Omental fat pad (tissue), 3 donors: ENCODE measurements at regions not wholly inside any gene's neighbourhood (a gene's known extent, or its start where the extent isn't known, plus 50 kb on each side); places are given as distances from the start of the nearest gene placed in this dataset.
"Not testable (repeated sequence)": the region's sequence is repeated elsewhere in the genome, so short reads cannot be mapped to it uniquely, and the experiment has no call there.

Experiments used
- ATAC-seq: fragments of 150-250 bp; one replicate; pipeline ENCODE4 v1.9.1; 2016; ENCODE audit warnings: mild to moderate bottlenecking, moderate library complexity; ENCODE audit not compliant: low FRiP score
- DNase-seq: peaks from one replicate; pipeline ENCODE4 v3.0.0-alpha.2; 2019; ENCODE audit warnings: low spot score
- CTCF ChIP-seq, 3 donors: fragments of 450-650 bp; IDR thresholded peaks; one replicate each; pipeline ENCODE4 v1.5.1; 2016 to 2017; ENCODE audit warnings: antibody characterized with exemption in 3 of 3, mild to moderate bottlenecking in 3 of 3, moderate library complexity in 2 of 3

- DNase-seq (no peak), ATAC-seq (no peak)
- no peak for TF ChIP-seq CTCF (IDR thresholded peaks at IDR 0.05)
Measured at GRCh38 chr3:88876724-88877123, 230.7 kb upstream of the EPHA3 start.

GRCh38 chr3:88879905-88880304 lies 227.5 kb upstream of the EPHA3 start:
- no peak for TF ChIP-seq CTCF (IDR thresholded peaks at IDR 0.05)
- ATAC-seq (no peak), DNase-seq (no peak)

- ATAC-seq: no peak
- no peak for DNase-seq
- no peak for TF ChIP-seq CTCF (IDR thresholded peaks at IDR 0.05)
Measured at GRCh38 chr3:88882121-88882520, 225.3 kb upstream of the EPHA3 start.

GRCh38 chr3:88886624-88887023 lies 220.8 kb upstream of the EPHA3 start:
- not testable (repeated sequence) for ATAC-seq, DNase-seq

GRCh38 chr3:88896026-88896425 lies 211.4 kb upstream of the EPHA3 start:
- no peak for TF ChIP-seq CTCF (IDR thresholded peaks at IDR 0.05)
- no peak for ATAC-seq
- DNase-seq: no peak

GRCh38 chr3:88912294-88912877 lies 195.0 kb upstream of the EPHA3 start:
- no peak for TF ChIP-seq CTCF (IDR thresholded peaks at IDR 0.05)
- DNase-seq: no peak
- no peak for ATAC-seq

GRCh38 chr3:88918841-88919240 lies 188.6 kb upstream of the EPHA3 start:
- no peak for ATAC-seq
- DNase-seq: no peak
- TF ChIP-seq CTCF (IDR thresholded peaks at IDR 0.05): no peak

- ATAC-seq (no peak), DNase-seq (no peak)
- TF ChIP-seq CTCF (IDR thresholded peaks at IDR 0.05): no peak
Measured at GRCh38 chr3:88921986-88922385, 185.4 kb upstream of the EPHA3 start.
